Upper lobe of left lung (tissue), 4 donors: ENCODE measurements at regions not wholly inside any gene's neighbourhood (a gene's known extent, or its start where the extent isn't known, plus 50 kb on each side); places are given as distances from the start of the nearest gene placed in this dataset.

Experiments used
- POLR2A ChIP-seq, 4 donors: fragments of 450-650 bp; IDR thresholded peaks; one replicate each; pipeline ENCODE4 v1.5.1; 2016 to 2017; ENCODE audit warnings: antibody characterized with exemption in 4 of 4, mild to moderate bottlenecking in 2 of 4
- POLR2AphosphoS5 ChIP-seq, 2 donors: sonication (generic); formaldehyde crosslinking; IDR thresholded peaks; one replicate each; pipeline ENCODE4 v1.5.1; 2017; ENCODE audit warnings: antibody characterized with exemption in 2 of 2

GRCh38 chr16:54424043-54424451 is 137.5 kb upstream of the IRX3 start:
- TF ChIP-seq POLR2A (IDR thresholded peaks at IDR 0.05) (no peak), POLR2AphosphoS5 (IDR thresholded peaks at IDR 0.05) (no peak)
